Right atrium auricular region (tissue), 2 donors: ENCODE measurements at regions not wholly inside any gene's neighbourhood (a gene's known extent, or its start where the extent isn't known, plus 50 kb on each side); places are given as distances from the start of the nearest gene placed in this dataset.

Experiments
- DNase-seq: peaks from one replicate; pipeline ENCODE4 v3.0.0-alpha.2; 2019; ENCODE audit warnings: low spot score
- H3K27ac ChIP-seq, 2 donors: fragments of 200-600 bp; sonication (generic); 1 replicate in 1 of 2; 2 replicates in 1 of 2; pipeline ENCODE4 v1.5.1; 2016 to 2019
- H3K27me3 ChIP-seq, 2 donors: fragments of 200-600 bp; sonication (generic); one replicate each; pipeline versions ENCODE4 v1.5.1 to v1.6.0; 2017 to 2019
- H3K36me3 ChIP-seq: fragments of 200-600 bp; sonication (generic); one replicate; pipeline ENCODE4 v1.5.1; 2016
- H3K4me1 ChIP-seq, 2 donors: fragments of 200-600 bp; sonication (generic); one replicate each; pipeline versions ENCODE4 v1.5.1 to v1.6.0; 2017 to 2019
- H3K4me3 ChIP-seq, 2 donors: fragments of 200-600 bp; sonication (generic); 1 replicate in 1 of 2; 2 replicates in 1 of 2; pipeline ENCODE4 v1.5.1; 2017 to 2019; ENCODE audit warnings: mild to moderate bottlenecking in 1 of 2, moderate library complexity in 1 of 2
- H3K9me3 ChIP-seq, 2 donors: fragments of 200-600 bp; sonication (generic); one replicate each; pipeline ENCODE4 v1.5.1; 2019
- CTCF ChIP-seq, 2 donors: fragments of 200-600 bp; sonication (generic); IDR thresholded peaks; one replicate each; pipeline ENCODE4 v1.5.1; 2019; ENCODE audit warnings: antibody characterized with exemption in 2 of 2

GRCh38 chr1:221837896-221838295 lies 96.0 kb upstream of the DUSP10 start:
- Histone ChIP-seq H3K27me3 (no peaks in the 10 kb centered on the region), H3K36me3 (no peaks in the 10 kb centered on the region), H3K27ac (no peak overlapping the region), H3K4me1 (peaks cover 0 to 10% of the 10 kb centered on the region in 2 donors), H3K9me3 (no peaks in the 10 kb centered on the region), H3K4me3 (no peak overlapping the region)
- TF ChIP-seq CTCF (IDR thresholded peaks at IDR 0.05) = no peak
- no peak for DNase-seq

- no peak overlapping the region for H3K4me3 ChIP-seq
- DNase-seq = no peak
- H3K4me1 ChIP-seq = peaks cover 0 to 5% of the 10 kb centered on the region in 2 donors
- no peaks in the 10 kb centered on the region for H3K9me3 ChIP-seq
- no peak overlapping the region for H3K27ac ChIP-seq
- H3K27me3 ChIP-seq = no peaks in the 10 kb centered on the region
- TF ChIP-seq CTCF (IDR thresholded peaks at IDR 0.05) = no peak
- no peaks in the 10 kb centered on the region for H3K36me3 ChIP-seq
Observed at GRCh38 chr1:221834698-221835513, 93.0 kb upstream of the DUSP10 start.

GRCh38 chr1:221832617-221833016 lies 90.7 kb upstream of the DUSP10 start:
- TF ChIP-seq CTCF (IDR thresholded peaks at IDR 0.05) = no peak
- Histone ChIP-seq H3K27ac (no peak overlapping the region), H3K27me3 (no peaks in the 10 kb centered on the region), H3K36me3 (no peaks in the 10 kb centered on the region), H3K4me1 (no peaks in the 10 kb centered on the region), H3K9me3 (no peaks in the 10 kb centered on the region), H3K4me3 (no peak overlapping the region)
- no peak for DNase-seq

GRCh38 chr1:221832151-221832550 lies 90.3 kb upstream of the DUSP10 start:
- no peaks in the 10 kb centered on the region for H3K36me3 ChIP-seq
- H3K4me3 ChIP-seq = no peak overlapping the region
- no peak overlapping the region for H3K27ac ChIP-seq
- no peaks in the 10 kb centered on the region for H3K4me1 ChIP-seq
- H3K27me3 ChIP-seq = no peaks in the 10 kb centered on the region
- H3K9me3 ChIP-seq = no peaks in the 10 kb centered on the region
- TF ChIP-seq CTCF (IDR thresholded peaks at IDR 0.05) = no peak
- DNase-seq = no peak

- TF ChIP-seq CTCF (IDR thresholded peaks at IDR 0.05) = no peak
- H3K27ac ChIP-seq = no peak overlapping the region
Observed at GRCh38 chr1:221829327-221830015, 87.6 kb upstream of the DUSP10 start.

More at GRCh38 chr1:221829327-221830015, 87.6 kb upstream of the DUSP10 start:
- Histone ChIP-seq H3K27me3 (no peaks in the 10 kb centered on the region), H3K4me1 (no peaks in the 10 kb centered on the region), H3K9me3 (no peaks in the 10 kb centered on the region), H3K4me3 (no peak overlapping the region), H3K36me3 (no peaks in the 10 kb centered on the region)
- DNase-seq = no peak
